ENCODE measurements at regions not wholly inside any gene's neighbourhood (a gene's known extent, or its start where the extent isn't known, plus 50 kb on each side); places are given as distances from the start of the nearest gene placed in this dataset.
"Not testable (repeated sequence)": the region's sequence is repeated elsewhere in the genome, so short reads cannot be mapped to it uniquely, and the experiment has no call there.

- no peak for DNase-seq (ENCODE audit: low read depth)
Observed at GRCh38 chr3:22383285-22383684, 632.3 kb upstream of the ZNF385D start.

GRCh38 chr3:22386107-22386506 lies 635.1 kb upstream of the ZNF385D start:
- no peak for DNase-seq (ENCODE audit: low read depth)

- DNase-seq (ENCODE audit: low read depth), result no peak
Observed at GRCh38 chr3:22392286-22392685, 641.3 kb upstream of the ZNF385D start.

- no peak for DNase-seq (ENCODE audit: low read depth)
Observed at GRCh38 chr3:22392859-22393258, 641.8 kb upstream of the ZNF385D start.

GRCh38 chr3:22399566-22399965 lies 648.6 kb upstream of the ZNF385D start:
- no peak for DNase-seq (ENCODE audit: low read depth)

- DNase-seq (ENCODE audit: low read depth), result no peak
Observed at GRCh38 chr3:22401499-22401898, 650.5 kb upstream of the ZNF385D start.

GRCh38 chr3:22414239-22414638 lies 663.2 kb upstream of the ZNF385D start:
- no peak for DNase-seq (ENCODE audit: low read depth)

GRCh38 chr3:22416838-22417446 lies 665.9 kb upstream of the ZNF385D start:
- DNase-seq (ENCODE audit: low read depth), result not testable (repeated sequence)

GRCh38 chr3:22419261-22419660 lies 668.3 kb upstream of the ZNF385D start:
- DNase-seq (ENCODE audit: low read depth), result no peak

GRCh38 chr3:22421589-22421988 lies 670.6 kb upstream of the ZNF385D start:
- no peak for DNase-seq (ENCODE audit: low read depth)

- DNase-seq (ENCODE audit: low read depth), result no peak
Observed at GRCh38 chr3:22431334-22431733, 680.3 kb upstream of the ZNF385D start.

GRCh38 chr3:22439626-22440025 lies 688.6 kb upstream of the ZNF385D start:
- no peak for DNase-seq (ENCODE audit: low read depth)

GRCh38 chr3:22441711-22442110 lies 690.7 kb upstream of the ZNF385D start:
- no peak for DNase-seq (ENCODE audit: low read depth)

GRCh38 chr3:22443571-22444233 lies 692.7 kb upstream of the ZNF385D start:
- DNase-seq (ENCODE audit: low read depth), result no peak

GRCh38 chr3:22445336-22445735 lies 694.3 kb upstream of the ZNF385D start:
- not testable (repeated sequence) for DNase-seq (ENCODE audit: low read depth)

- DNase-seq (ENCODE audit: low read depth), result no peak
Observed at GRCh38 chr3:22450786-22451400, 699.9 kb upstream of the ZNF385D start.

- DNase-seq (ENCODE audit: low read depth), result no peak
Observed at GRCh38 chr3:22451501-22451900, 700.5 kb upstream of the ZNF385D start.

GRCh38 chr3:22453906-22454535 lies 703.0 kb upstream of the ZNF385D start:
- DNase-seq (ENCODE audit: low read depth), result no peak

- DNase-seq (ENCODE audit: low read depth), result no peak
Observed at GRCh38 chr3:22469995-22470394, 719.0 kb upstream of the ZNF385D start.

- no peak for DNase-seq (ENCODE audit: low read depth)
Observed at GRCh38 chr3:22471557-22471956, 720.5 kb upstream of the ZNF385D start.

- peak; percentile 73 for DNase-seq (ENCODE audit: low read depth)
Observed at GRCh38 chr3:22474706-22475445, 723.9 kb upstream of the ZNF385D start.

GRCh38 chr3:22475665-22476240 lies 724.7 kb upstream of the ZNF385D start:
- DNase-seq (ENCODE audit: low read depth), result no peak
